Adrenal gland (tissue), 9 donors: ENCODE measurements at regions not wholly inside any gene's neighbourhood (a gene's known extent, or its start where the extent isn't known, plus 50 kb on each side); places are given as distances from the start of the nearest gene placed in this dataset.

ENCODE experiments used
- DNase-seq, 7 donors: peaks; one replicate each; pipeline ENCODE4 v3.0.0-alpha.2; 2019 to 2020
- H3K27ac ChIP-seq, 5 donors: fragments of 200-600 bp; sonication (generic) in 4 of 5; 1 replicate in 3 of 5; 2 replicates in 2 of 5; pipeline versions ENCODE4 v1.5.1 to v1.8.0; 2016 to 2020; ENCODE audit warnings: mild to moderate bottlenecking in 1 of 5
- H3K27me3 ChIP-seq: fragments of 200-600 bp; 2 replicates; pipeline ENCODE4 v1.8.0; 2021
- H3K36me3 ChIP-seq, 2 donors: fragments of 200-600 bp; replicated peaks in 1 of 2; 1 replicate in 1 of 2; 2 replicates in 1 of 2; pipeline versions ENCODE4 v1.5.1 to v1.8.0; 2018 to 2022
- H3K4me1 ChIP-seq, 2 donors: fragments of 200-600 bp; replicated peaks in 1 of 2; 1 replicate in 1 of 2; 2 replicates in 1 of 2; pipeline versions ENCODE4 v1.5.1 to v1.8.0; 2018 to 2021
- H3K4me3 ChIP-seq, 4 donors: fragments of 200-600 bp; sonication (generic) in 3 of 4; one replicate each; pipeline ENCODE4 v1.5.1; 2016 to 2018
- H3K9me3 ChIP-seq, 3 donors: fragments of 200-600 bp; sonication (generic) in 1 of 3; replicated peaks in 1 of 3; 1 replicate in 2 of 3; 2 replicates in 1 of 3; pipeline versions ENCODE4 v1.5.1 to v1.8.0; 2016 to 2021
- CTCF ChIP-seq, 6 experiments: fragments of 450-650 bp in 4 of 6; fragments of 200-600 bp in 2 of 6; sonication (generic) in 1 of 6; IDR thresholded peaks; 1 replicate in 5 of 6; 2 replicates in 1 of 6; pipeline versions ENCODE4 v1.5.1 to v1.8.0; 2016 to 2021; ENCODE audit warnings: antibody characterized with exemption in 6 of 6, mild to moderate bottlenecking in 2 of 6, moderate library complexity in 1 of 6
- POLR2A ChIP-seq, 2 donors: fragments of 450-650 bp; IDR thresholded peaks; one replicate each; pipeline ENCODE4 v1.6.1; 2017; ENCODE audit warnings: antibody characterized with exemption in 2 of 2, mild to moderate bottlenecking in 2 of 2, moderate library complexity in 1 of 2
- WGBS, 4 donors: extraction: QIAGEN DNeasy Blood & Tissue Kit in 2 of 4; methylation state at CpG; one replicate each; pipeline versions ENCODE4 v1.1.5 to v1.1.7; 2013 to 2017; 5-methylcytosine and 5-hydroxymethylcytosine counted together
- intact Hi-C, 2 donors: fragments of 100-400 bp; cut with DNase I; formaldehyde crosslinking; loops; one replicate each; pipeline versions ENCODE4 v1.14.1 to v1.15.0; 2022 to 2023
- donor health status: healthy with polysubstance abuse.
- donor health status: Bipolar disorder and iron deficiency.
- donor health status: DM: yes; HTN: yes; CAD: no.
- donor health status: DM: no; HTN: no; CAD: no.
- donor health status: DM: no; HTN: no; CAD: no.

DNA sequence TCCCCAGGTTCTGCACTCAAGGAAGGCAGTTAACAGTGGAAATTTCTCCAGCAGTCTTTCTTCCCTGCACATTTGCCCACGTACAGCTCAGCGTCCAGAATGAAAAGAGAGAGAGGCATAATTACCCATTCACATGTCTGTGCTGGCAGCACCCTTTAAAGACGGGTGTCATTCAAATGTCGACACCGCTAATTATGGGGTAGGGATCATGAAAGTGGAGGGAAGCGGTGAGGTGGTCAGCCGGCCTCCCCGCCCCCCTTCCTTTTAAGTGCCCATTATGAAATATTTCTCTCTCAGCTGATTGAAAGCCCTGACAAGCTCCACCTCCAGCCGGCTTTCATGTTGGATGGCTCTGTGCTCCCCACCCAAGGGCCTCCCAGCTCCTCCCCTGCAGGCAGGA lies 246.1 kb downstream of the BMP7 start:
- TF ChIP-seq CTCF (IDR thresholded peaks at IDR 0.05): no peak
- TF ChIP-seq POLR2A (IDR thresholded peaks at IDR 0.05): no peak
- WGBS, 4 donors: 33 to 54% (median 35%) methylated on average over 9 of the region's 9 CpGs
- DNase-seq: no peak
- intact Hi-C loops: no loop called here
- Histone ChIP-seq H3K27me3 (peaks cover 19% of the 10 kb centered on the region), H3K27ac (no peak overlapping the region), H3K4me1 (no peaks in the 10 kb centered on the region), H3K36me3 (no peaks in the 10 kb centered on the region), H3K9me3 (no peaks in the 10 kb centered on the region), H3K4me3 (no peak overlapping the region)

- Histone ChIP-seq H3K9me3 (no peaks in the 10 kb centered on the region), H3K36me3 (no peaks in the 10 kb centered on the region), H3K4me3 (no peak overlapping the region), H3K27me3 (peaks cover 19% of the 10 kb centered on the region), H3K27ac (no peak overlapping the region), H3K4me1 (no peaks in the 10 kb centered on the region)
- no peak for DNase-seq
- WGBS, 4 donors: 42 to 51% (median 45%) methylated on average over 5 to 6 of the region's 6 CpGs
- TF ChIP-seq CTCF (IDR thresholded peaks at IDR 0.05): no peak
- TF ChIP-seq POLR2A (IDR thresholded peaks at IDR 0.05): no peak
- intact Hi-C loops: no loop called here
These were observed 244.1 kb downstream of the BMP7 start for GRCh38 chr20:57022306-57022705.

- Histone ChIP-seq H3K4me3 (no peak overlapping the region), H3K27ac (no peak overlapping the region), H3K36me3 (no peaks in the 10 kb centered on the region), H3K27me3 (peaks cover 19% of the 10 kb centered on the region), H3K9me3 (no peaks in the 10 kb centered on the region), H3K4me1 (no peaks in the 10 kb centered on the region)
- intact Hi-C loops: no loop called here
- TF ChIP-seq POLR2A (IDR thresholded peaks at IDR 0.05) (no peak), CTCF (IDR thresholded peaks at IDR 0.05) (no peak)
- 73 to 83% (median 79%) methylated on average over 2 of the region's 2 CpGs for WGBS, 4 donors
- DNase-seq: no peak
These were observed 243.4 kb downstream of the BMP7 start for GRCh38 chr20:57023007-57023406.

GRCh38 chr20:57023997-57024396 lies 242.4 kb downstream of the BMP7 start:
- intact Hi-C loops: no loop called here
- H3K4me1 ChIP-seq: no peaks in the 10 kb centered on the region
- 82 to 92% (median 86%) methylated on average over 9 of the region's 9 CpGs for WGBS, 4 donors

More at GRCh38 chr20:57023997-57024396, 242.4 kb downstream of the BMP7 start:
- Histone ChIP-seq H3K27ac (no peak overlapping the region), H3K36me3 (no peaks in the 10 kb centered on the region), H3K9me3 (no peaks in the 10 kb centered on the region), H3K4me3 (no peak overlapping the region), H3K27me3 (peaks cover 19% of the 10 kb centered on the region)
- DNase-seq: no peak
- TF ChIP-seq CTCF (IDR thresholded peaks at IDR 0.05) (no peak), POLR2A (IDR thresholded peaks at IDR 0.05) (no peak)
